ENCODE measurements at regions not wholly inside any gene's neighbourhood (a gene's known extent, or its start where the extent isn't known, plus 50 kb on each side); places are given as distances from the start of the nearest gene placed in this dataset.

GRCh38 chr3:105988540-105989212 is 119.9 kb upstream of the CBLB start:
- Histone ChIP-seq H2AFZ (ENCODE audit: low read depth, low read length) (no peak overlapping the region), H3K4me2 (ENCODE audit: insufficient read depth, low read length) (no peak overlapping the region), H3K27ac (ENCODE audit: low read length) (no peak overlapping the region), H3K27me3 (ENCODE audit: insufficient read depth, low read length, poor library complexity) (no peaks in the 10 kb centered on the region), H3K9me3 (ENCODE audit: insufficient read depth, low read length, severe bottlenecking) (no peaks in the 10 kb centered on the region), H3K9ac (ENCODE audit: low read depth, low read length) (no peak overlapping the region), H3K79me2 (ENCODE audit: insufficient read depth, low read length) (no peaks in the 10 kb centered on the region), H3K4me3 (ENCODE audit: low read depth in 1 of 2, low read length in 2 of 2) (no peak overlapping the region), H3K4me1 (ENCODE audit: insufficient read depth, low read length) (peaks cover 10% of the 10 kb centered on the region), H3K36me3 (ENCODE audit: insufficient read depth, low read length) (no peaks in the 10 kb centered on the region), H4K20me1 (ENCODE audit: insufficient read depth, low read length) (no peaks in the 10 kb centered on the region)
- DNase-seq (no peak), ATAC-seq (ENCODE audit: insufficient read depth, low read depth) (no peak)
- TF ChIP-seq EZH2 (IDR thresholded peaks at IDR 0.05; ENCODE audit: borderline replicate concordance, low read depth, low read length, severe bottlenecking) (no peak), CTCF (IDR thresholded peaks at IDR 0.05; ENCODE audit: borderline replicate concordance, extremely low read depth, low read length, poor library complexity, severe bottlenecking) (no peak)

GRCh38 chr3:105996781-105997180 is 128.0 kb upstream of the CBLB start:
- Histone ChIP-seq H3K27ac (ENCODE audit: low read length) (no peak overlapping the region), H2AFZ (ENCODE audit: low read depth, low read length) (no peak overlapping the region), H3K4me3 (ENCODE audit: low read depth in 1 of 2, low read length in 2 of 2) (no peak overlapping the region), H3K4me1 (ENCODE audit: insufficient read depth, low read length) (no peaks in the 10 kb centered on the region), H3K9ac (ENCODE audit: low read depth, low read length) (no peak overlapping the region), H3K4me2 (ENCODE audit: insufficient read depth, low read length) (no peak overlapping the region), H3K9me3 (ENCODE audit: insufficient read depth, low read length, severe bottlenecking) (peaks cover 2% of the 10 kb centered on the region), H3K79me2 (ENCODE audit: insufficient read depth, low read length) (no peaks in the 10 kb centered on the region), H4K20me1 (ENCODE audit: insufficient read depth, low read length) (no peaks in the 10 kb centered on the region), H3K27me3 (ENCODE audit: insufficient read depth, low read length, poor library complexity) (no peaks in the 10 kb centered on the region), H3K36me3 (ENCODE audit: insufficient read depth, low read length) (no peaks in the 10 kb centered on the region)
- DNase-seq: no peak
- TF ChIP-seq CTCF (IDR thresholded peaks at IDR 0.05; ENCODE audit: borderline replicate concordance, extremely low read depth, low read length, poor library complexity, severe bottlenecking) (no peak), EZH2 (IDR thresholded peaks at IDR 0.05; ENCODE audit: borderline replicate concordance, low read depth, low read length, severe bottlenecking) (no peak)
- ATAC-seq (ENCODE audit: insufficient read depth, low read depth): no peak

- Histone ChIP-seq H3K4me3 (ENCODE audit: low read depth in 1 of 2, low read length in 2 of 2) (no peak overlapping the region), H2AFZ (ENCODE audit: low read depth, low read length) (no peak overlapping the region), H3K4me2 (ENCODE audit: insufficient read depth, low read length) (no peak overlapping the region), H3K4me1 (ENCODE audit: insufficient read depth, low read length) (no peaks in the 10 kb centered on the region), H3K36me3 (ENCODE audit: insufficient read depth, low read length) (no peaks in the 10 kb centered on the region), H3K9ac (ENCODE audit: low read depth, low read length) (no peak overlapping the region), H3K27me3 (ENCODE audit: insufficient read depth, low read length, poor library complexity) (no peaks in the 10 kb centered on the region), H3K9me3 (ENCODE audit: insufficient read depth, low read length, severe bottlenecking) (peaks cover 2% of the 10 kb centered on the region), H4K20me1 (ENCODE audit: insufficient read depth, low read length) (no peaks in the 10 kb centered on the region), H3K27ac (ENCODE audit: low read length) (no peak overlapping the region), H3K79me2 (ENCODE audit: insufficient read depth, low read length) (no peaks in the 10 kb centered on the region)
- TF ChIP-seq EZH2 (IDR thresholded peaks at IDR 0.05; ENCODE audit: borderline replicate concordance, low read depth, low read length, severe bottlenecking) (no peak), CTCF (IDR thresholded peaks at IDR 0.05; ENCODE audit: borderline replicate concordance, extremely low read depth, low read length, poor library complexity, severe bottlenecking) (no peak)
- no peak for DNase-seq
- peak; percentile 50; the same call in 2 of the 3 replicates for ATAC-seq (ENCODE audit: insufficient read depth, low read depth)
These were observed 128.6 kb upstream of the CBLB start for GRCh38 chr3:105997466-105997799.
